ENCODE measurements at regions not wholly inside any gene's neighbourhood (a gene's known extent, or its start where the extent isn't known, plus 50 kb on each side); places are given as distances from the start of the nearest gene placed in this dataset.

DNA sequence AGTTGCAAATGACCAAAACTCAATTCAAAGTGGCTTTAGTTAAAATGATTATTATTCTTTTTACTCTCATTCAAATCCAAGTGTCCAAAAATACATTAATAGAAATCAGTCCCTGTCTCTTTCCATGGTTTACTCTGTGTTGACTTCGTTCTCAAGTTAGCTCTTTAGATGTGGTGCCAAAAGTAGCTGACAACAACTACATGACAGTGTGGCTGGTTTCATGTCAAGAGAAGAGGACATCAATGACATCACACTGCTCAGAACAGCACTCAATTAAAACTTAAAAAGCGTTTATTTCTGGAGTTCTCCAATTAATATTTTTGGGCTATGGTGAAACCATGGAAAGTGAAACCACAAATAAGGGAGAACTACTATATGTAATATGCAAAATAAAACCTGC, 1746.9 kb downstream of the LRRC4C start:
- H3K4me3 Mint-ChIP-seq, result no peak overlapping the region
- DNase-seq (ENCODE audit: low spot score in 2 of 2) (no peak), ATAC-seq (replicated peaks; ENCODE audit: extremely low read depth, poor library complexity, severe bottlenecking) (no peak)
- peaks cover 17% of the 10 kb centered on the region for H3K9me3 Mint-ChIP-seq
- no peaks in the 10 kb centered on the region for H3K36me3 Mint-ChIP-seq (ENCODE audit: insufficient read depth)
- H3K27me3 Mint-ChIP-seq, result no peaks in the 10 kb centered on the region
- no peaks in the 10 kb centered on the region for H3K4me1 Mint-ChIP-seq
- H3K27ac Mint-ChIP-seq (ENCODE audit: low read depth), result no peak overlapping the region

DNA sequence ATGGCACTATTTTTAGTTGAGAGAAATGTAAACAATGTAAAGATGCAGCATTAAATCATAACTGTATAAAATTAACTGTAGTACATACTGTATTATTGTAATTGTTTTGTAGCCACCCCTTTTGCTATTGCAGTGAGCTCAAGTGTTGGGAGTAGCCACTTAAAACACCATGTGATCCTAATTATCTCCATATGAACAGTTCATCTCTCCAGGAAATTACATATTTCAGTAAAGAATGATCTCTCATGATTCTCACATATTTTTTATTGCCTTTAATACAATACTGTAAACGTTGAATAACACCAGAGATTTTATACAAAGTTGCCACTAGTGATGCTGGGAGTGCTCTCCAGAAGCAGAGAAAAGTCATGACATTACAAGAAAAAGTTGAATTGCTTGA, 1768.6 kb downstream of the LRRC4C start:
- Mint-ChIP-seq H3K27me3 (no peaks in the 10 kb centered on the region), H3K4me3 (no peak overlapping the region), H3K36me3 (ENCODE audit: insufficient read depth) (no peaks in the 10 kb centered on the region), H3K4me1 (no peaks in the 10 kb centered on the region), H3K9me3 (peaks cover 6% of the 10 kb centered on the region), H3K27ac (ENCODE audit: low read depth) (no peak overlapping the region)
- ATAC-seq (replicated peaks; ENCODE audit: extremely low read depth, poor library complexity, severe bottlenecking) (no peak), DNase-seq (ENCODE audit: low spot score in 2 of 2) (no peak)

DNA sequence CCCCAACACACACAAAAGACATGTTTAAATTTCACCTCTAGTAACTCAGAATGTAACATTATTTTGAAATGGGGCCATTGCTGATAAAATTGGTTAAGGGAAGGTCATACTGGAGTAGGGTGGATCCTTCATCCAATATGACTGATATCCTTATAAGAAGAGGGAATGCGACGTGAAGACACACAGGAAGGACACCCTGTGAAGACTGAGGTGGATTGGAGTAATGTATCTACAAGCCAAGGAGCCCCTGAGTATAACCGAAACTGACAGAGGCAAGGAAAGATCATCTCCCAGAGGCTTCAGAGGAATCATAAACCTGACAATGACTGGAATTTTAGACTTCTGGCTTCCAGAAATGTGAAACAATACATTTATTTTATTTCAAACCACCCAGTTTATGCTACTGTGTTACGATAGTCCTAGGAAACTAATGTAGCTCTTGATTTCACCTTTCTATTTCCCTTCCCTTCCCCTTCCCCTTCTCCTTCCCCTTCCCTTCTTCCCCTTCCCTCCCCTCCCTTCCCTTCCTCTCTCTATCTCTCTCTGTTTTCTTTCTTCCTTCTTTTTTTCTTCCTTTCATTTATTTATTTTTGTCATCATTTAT, 1775.4 kb downstream of the LRRC4C start:
- no peaks in the 10 kb centered on the region for H3K27me3 Mint-ChIP-seq
- no peak overlapping the region for H3K4me3 Mint-ChIP-seq
- DNase-seq (ENCODE audit: low spot score in 2 of 2) (no peak), ATAC-seq (replicated peaks; ENCODE audit: extremely low read depth, poor library complexity, severe bottlenecking) (no peak)
- H3K4me1 Mint-ChIP-seq, result no peaks in the 10 kb centered on the region
- H3K9me3 Mint-ChIP-seq, result peaks cover 11% of the 10 kb centered on the region
- H3K36me3 Mint-ChIP-seq (ENCODE audit: insufficient read depth), result no peaks in the 10 kb centered on the region
- H3K27ac Mint-ChIP-seq (ENCODE audit: low read depth), result no peak overlapping the region

DNA sequence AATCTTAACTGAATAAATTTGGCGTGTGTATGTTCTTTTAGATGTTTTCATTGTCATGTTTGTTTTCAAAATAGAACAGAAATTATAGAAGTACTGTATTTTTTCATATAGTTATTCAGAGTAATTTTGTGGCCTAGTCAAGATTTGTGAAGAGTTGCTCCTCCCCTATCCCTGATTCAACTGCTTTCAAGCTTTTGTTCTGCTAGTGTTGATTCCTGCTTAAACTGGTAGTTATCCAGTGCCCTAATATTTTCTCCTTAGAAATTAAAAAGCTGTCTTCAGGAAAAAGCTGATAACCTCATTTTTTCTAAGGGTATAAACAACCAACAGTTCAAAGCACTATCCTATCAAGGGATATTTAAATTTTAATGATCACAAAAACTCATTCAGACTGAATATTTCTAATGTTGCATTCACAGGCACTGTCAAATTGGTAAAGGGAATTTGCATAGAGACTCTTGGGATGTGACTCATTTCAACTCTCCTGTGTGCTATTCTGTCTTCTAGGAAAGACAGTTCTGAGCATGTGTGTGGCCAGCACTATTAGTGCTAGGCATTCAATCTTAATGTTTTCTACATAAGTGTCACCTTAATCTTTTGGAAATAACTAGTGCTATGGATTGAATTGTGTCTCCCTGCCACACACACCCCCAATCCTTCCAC, 1776.0 kb downstream of the LRRC4C start:
- Mint-ChIP-seq H3K27me3 (no peaks in the 10 kb centered on the region), H3K4me3 (no peak overlapping the region), H3K27ac (ENCODE audit: low read depth) (no peak overlapping the region), H3K4me1 (no peaks in the 10 kb centered on the region), H3K36me3 (ENCODE audit: insufficient read depth) (no peaks in the 10 kb centered on the region), H3K9me3 (peaks cover 11% of the 10 kb centered on the region)
- ATAC-seq (replicated peaks; ENCODE audit: extremely low read depth, poor library complexity, severe bottlenecking) (no peak), DNase-seq (ENCODE audit: low spot score in 2 of 2) (no peak)

DNA sequence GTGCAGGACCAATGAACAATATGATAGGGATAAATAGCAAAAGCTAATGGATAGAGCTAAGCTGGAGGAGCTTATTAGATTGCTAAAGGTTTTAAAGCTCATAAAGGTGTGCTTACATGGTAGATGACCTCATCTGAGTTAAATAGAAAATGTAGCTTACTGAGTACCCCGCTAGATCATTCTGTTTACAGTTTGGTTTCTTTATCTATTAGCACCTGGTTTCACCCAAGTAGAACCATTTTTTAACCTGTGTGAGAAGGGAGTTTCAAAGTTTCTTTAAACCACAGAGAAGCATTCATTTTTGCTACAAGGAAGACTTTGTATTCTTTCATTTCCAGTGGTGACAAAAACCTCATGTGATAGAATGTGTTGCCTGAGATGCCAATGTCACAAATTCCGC, 1778.0 kb downstream of the LRRC4C start:
- no peaks in the 10 kb centered on the region for H3K4me1 Mint-ChIP-seq
- no peak overlapping the region for H3K4me3 Mint-ChIP-seq
- H3K36me3 Mint-ChIP-seq (ENCODE audit: insufficient read depth), result no peaks in the 10 kb centered on the region
- peaks cover 12% of the 10 kb centered on the region for H3K9me3 Mint-ChIP-seq
- DNase-seq (ENCODE audit: low spot score in 2 of 2) (no peak), ATAC-seq (replicated peaks; ENCODE audit: extremely low read depth, poor library complexity, severe bottlenecking) (no peak)
- H3K27ac Mint-ChIP-seq (ENCODE audit: low read depth), result no peak overlapping the region
- no peaks in the 10 kb centered on the region for H3K27me3 Mint-ChIP-seq

DNA sequence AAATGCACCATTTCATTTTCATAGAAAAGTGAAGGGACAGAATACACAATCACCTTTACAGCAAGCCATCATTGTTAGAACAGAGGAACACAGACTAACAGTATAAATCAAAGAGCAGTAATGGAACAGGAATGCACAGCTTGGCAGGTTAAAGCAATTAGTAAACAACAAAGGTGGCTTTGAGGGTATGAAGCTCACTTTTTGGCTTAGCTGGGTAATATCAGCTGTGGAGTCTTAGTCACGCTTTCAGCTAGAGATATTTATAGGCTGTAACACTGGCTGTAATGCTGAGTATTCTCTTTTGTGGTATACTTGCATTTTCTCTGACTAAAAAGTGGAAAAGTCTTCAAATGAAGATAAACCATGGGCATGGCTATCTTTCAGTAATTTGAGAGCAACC, 1780.5 kb downstream of the LRRC4C start:
- Mint-ChIP-seq H3K36me3 (ENCODE audit: insufficient read depth) (no peaks in the 10 kb centered on the region), H3K27me3 (no peaks in the 10 kb centered on the region), H3K27ac (ENCODE audit: low read depth) (no peak overlapping the region), H3K4me1 (no peaks in the 10 kb centered on the region), H3K9me3 (peaks cover 10% of the 10 kb centered on the region), H3K4me3 (no peak overlapping the region)
- ATAC-seq (replicated peaks; ENCODE audit: extremely low read depth, poor library complexity, severe bottlenecking) (no peak), DNase-seq (ENCODE audit: low spot score in 2 of 2) (no peak)

DNA sequence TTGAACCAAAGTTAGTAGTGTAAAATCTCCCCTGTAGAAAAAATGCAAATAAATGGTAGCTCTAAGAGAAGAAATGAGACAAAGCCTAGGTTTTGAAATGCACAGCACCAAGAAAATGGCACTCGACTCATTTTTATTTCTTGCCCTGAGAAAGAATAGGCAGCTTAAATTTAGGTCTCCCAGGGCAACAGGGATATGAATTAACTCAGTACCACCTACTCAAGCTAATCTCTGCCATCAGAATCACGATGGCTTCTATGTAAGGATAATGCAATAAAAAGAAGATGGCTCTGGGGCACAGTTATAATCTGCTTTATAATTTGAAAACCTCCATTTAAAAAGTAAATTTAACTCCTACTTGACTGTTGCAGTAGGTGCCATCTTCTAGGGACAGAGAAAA, 1784.3 kb downstream of the LRRC4C start:
- DNase-seq (ENCODE audit: low spot score in 2 of 2) (no peak), ATAC-seq (replicated peaks; ENCODE audit: extremely low read depth, poor library complexity, severe bottlenecking) (no peak)
- Mint-ChIP-seq H3K4me1 (no peaks in the 10 kb centered on the region), H3K27me3 (no peaks in the 10 kb centered on the region), H3K4me3 (no peak overlapping the region), H3K27ac (ENCODE audit: low read depth) (no peak overlapping the region), H3K9me3 (peaks cover 17% of the 10 kb centered on the region), H3K36me3 (ENCODE audit: insufficient read depth) (no peaks in the 10 kb centered on the region)

DNA sequence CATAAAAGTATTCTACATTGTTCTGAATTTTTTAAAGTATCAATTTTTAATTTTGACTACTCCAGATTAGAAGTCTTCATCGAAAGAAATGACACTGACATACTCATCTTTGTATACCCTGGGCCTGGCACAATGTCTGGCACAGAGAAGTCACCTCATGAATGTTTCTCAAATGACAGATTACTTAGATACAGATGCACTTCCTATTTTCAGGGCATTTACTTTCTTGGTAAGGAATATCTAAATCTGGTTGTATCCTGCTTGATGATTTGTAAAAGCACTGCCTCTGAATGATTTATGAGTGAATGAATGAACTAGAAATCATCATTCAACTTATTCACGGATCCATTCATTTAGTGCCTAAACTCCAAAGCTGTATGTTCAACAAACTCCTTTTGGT, 1784.7 kb downstream of the LRRC4C start:
- no peak overlapping the region for H3K27ac Mint-ChIP-seq (ENCODE audit: low read depth)
- no peak overlapping the region for H3K4me3 Mint-ChIP-seq
- no peak for DNase-seq (ENCODE audit: low spot score in 2 of 2)
- H3K27me3 Mint-ChIP-seq, result no peaks in the 10 kb centered on the region
- H3K4me1 Mint-ChIP-seq, result no peaks in the 10 kb centered on the region
- no peaks in the 10 kb centered on the region for H3K36me3 Mint-ChIP-seq (ENCODE audit: insufficient read depth)
- peaks cover 17% of the 10 kb centered on the region for H3K9me3 Mint-ChIP-seq
- ATAC-seq (replicated peaks; ENCODE audit: extremely low read depth, poor library complexity, severe bottlenecking), result no peak

DNA sequence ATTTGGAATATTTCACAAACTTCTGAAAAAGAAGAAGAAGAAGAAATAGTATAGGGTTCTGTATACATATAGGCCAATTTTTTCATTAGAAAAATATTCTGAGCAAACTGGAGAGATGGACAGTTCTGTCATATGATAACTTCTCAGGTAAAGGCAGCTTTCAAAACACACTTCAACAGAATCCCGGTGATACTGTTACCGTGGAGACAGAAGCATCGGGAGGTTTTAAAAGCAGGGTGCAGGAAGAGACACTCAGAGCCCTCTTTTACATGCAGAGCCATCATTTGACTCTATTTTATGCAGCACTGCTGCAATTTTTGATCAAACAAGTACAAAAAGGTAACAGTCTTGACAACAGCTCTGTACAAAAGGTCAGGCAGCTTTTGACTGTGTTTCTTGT, 1785.4 kb downstream of the LRRC4C start:
- H3K4me3 Mint-ChIP-seq, result no peak overlapping the region
- peaks cover 17% of the 10 kb centered on the region for H3K9me3 Mint-ChIP-seq
- H3K27ac Mint-ChIP-seq (ENCODE audit: low read depth), result no peak overlapping the region
- ATAC-seq (replicated peaks; ENCODE audit: extremely low read depth, poor library complexity, severe bottlenecking), result no peak
- no peaks in the 10 kb centered on the region for H3K36me3 Mint-ChIP-seq (ENCODE audit: insufficient read depth)
- no peaks in the 10 kb centered on the region for H3K27me3 Mint-ChIP-seq
- H3K4me1 Mint-ChIP-seq, result no peaks in the 10 kb centered on the region
- DNase-seq (ENCODE audit: low spot score in 2 of 2), result no peak

DNA sequence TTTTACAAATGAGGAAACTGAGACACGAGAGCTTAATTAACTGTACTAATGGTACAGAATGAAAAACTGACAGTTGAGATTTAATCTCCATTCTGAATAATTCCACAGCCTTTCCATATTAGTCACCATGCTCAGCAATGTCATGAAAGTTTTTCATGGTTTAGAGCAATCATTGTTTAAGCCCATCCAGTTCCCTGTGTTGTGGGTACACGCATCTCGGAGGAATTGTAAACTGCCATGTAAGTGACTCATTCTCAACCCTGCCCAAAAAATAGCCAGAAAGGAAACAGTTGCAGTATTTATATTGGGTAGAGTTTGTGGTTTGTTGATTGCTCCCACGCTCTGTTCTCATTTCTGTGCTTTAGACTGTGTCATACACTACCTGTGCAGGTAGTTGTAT, 1790.8 kb downstream of the LRRC4C start:
- ATAC-seq (replicated peaks; ENCODE audit: extremely low read depth, poor library complexity, severe bottlenecking) (no peak), DNase-seq (ENCODE audit: low spot score in 2 of 2) (no peak)
- no peak overlapping the region for H3K27ac Mint-ChIP-seq (ENCODE audit: low read depth)
- H3K27me3 Mint-ChIP-seq, result no peaks in the 10 kb centered on the region
- no peaks in the 10 kb centered on the region for H3K4me1 Mint-ChIP-seq
- H3K4me3 Mint-ChIP-seq, result no peak overlapping the region
- no peaks in the 10 kb centered on the region for H3K36me3 Mint-ChIP-seq (ENCODE audit: insufficient read depth)
- H3K9me3 Mint-ChIP-seq, result peaks cover 21% of the 10 kb centered on the region

DNA sequence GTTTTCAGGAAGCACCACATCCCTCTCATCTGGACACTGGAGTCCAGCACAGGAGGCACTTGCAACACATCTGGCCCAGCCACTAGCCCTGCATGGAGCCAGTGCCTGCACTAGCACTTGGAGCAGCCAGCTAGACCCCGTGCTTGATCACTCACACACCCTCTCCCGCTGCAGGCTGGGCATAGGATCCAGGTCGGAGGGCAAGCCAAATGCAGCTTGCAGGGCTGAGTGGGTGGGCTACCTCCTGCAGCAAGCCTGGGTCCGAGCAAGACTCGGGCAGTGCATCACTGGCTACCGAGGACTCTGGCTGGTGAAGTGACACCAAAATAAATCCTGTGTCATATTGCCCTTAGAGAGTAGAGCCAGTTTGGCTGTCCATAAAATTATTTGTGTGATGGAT, 1795.4 kb downstream of the LRRC4C start:
- Mint-ChIP-seq H3K27ac (ENCODE audit: low read depth) (no peak overlapping the region), H3K4me1 (no peaks in the 10 kb centered on the region), H3K9me3 (peaks cover 17% of the 10 kb centered on the region), H3K27me3 (no peaks in the 10 kb centered on the region), H3K4me3 (no peak overlapping the region), H3K36me3 (ENCODE audit: insufficient read depth) (no peaks in the 10 kb centered on the region)
- ATAC-seq (replicated peaks; ENCODE audit: extremely low read depth, poor library complexity, severe bottlenecking), result no peak
- DNase-seq (ENCODE audit: low spot score in 2 of 2), result no peak

DNA sequence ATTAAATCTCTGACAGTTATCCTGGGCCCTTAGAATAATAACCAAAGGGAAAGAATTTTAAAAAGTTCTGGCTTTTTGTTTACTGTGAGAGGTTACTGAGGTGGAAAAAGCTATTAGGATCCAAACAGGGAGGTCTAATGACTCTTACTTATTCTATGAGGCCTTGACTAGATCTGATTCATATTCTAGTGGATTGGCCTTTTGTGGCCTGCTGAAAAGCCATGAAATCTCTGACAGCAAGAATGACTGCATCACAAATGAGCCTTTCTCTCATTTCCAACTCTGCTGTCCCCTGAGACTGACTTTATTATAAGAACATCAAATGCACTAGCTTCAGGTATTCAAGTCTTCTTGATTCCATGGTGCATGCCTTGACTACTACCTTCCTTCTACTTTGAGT, 1797.6 kb downstream of the LRRC4C start:
- no peak for ATAC-seq (replicated peaks; ENCODE audit: extremely low read depth, poor library complexity, severe bottlenecking)
- no peak overlapping the region for H3K4me3 Mint-ChIP-seq
- no peak overlapping the region for H3K27ac Mint-ChIP-seq (ENCODE audit: low read depth)
- peaks cover 17% of the 10 kb centered on the region for H3K9me3 Mint-ChIP-seq
- no peak for DNase-seq (ENCODE audit: low spot score in 2 of 2)
- H3K27me3 Mint-ChIP-seq, result no peaks in the 10 kb centered on the region
- no peaks in the 10 kb centered on the region for H3K4me1 Mint-ChIP-seq
- no peaks in the 10 kb centered on the region for H3K36me3 Mint-ChIP-seq (ENCODE audit: insufficient read depth)

DNA sequence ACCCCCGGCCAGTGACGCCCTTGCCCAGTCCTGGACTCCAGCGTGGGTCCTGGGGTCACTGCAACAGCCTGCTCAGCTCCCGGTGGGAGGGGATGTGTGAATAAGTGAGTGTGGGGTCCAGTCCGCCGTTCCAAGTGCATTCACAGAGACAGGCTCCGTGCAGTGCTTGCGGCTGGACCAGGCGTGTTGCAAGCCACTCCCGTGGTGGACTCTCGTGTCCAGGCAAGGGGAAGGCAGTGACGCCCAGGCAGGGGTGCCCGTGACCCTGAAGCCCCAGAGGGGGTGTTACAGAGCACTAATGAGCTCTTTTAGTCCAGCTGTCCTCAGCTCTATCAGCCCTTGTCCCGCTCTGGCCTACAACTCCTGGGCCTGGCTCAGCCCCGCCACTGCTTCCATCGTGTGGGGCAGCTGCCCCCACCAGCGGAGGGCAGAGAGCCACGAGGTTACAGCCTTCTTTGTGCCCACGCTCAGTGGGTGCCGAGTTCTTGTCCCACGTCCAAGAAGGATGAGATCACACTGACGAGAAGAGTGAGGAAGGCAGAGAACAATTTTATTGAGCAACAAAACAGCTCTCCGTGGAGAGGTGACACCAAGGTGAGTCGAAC, 1807.5 kb downstream of the LRRC4C start:
- Mint-ChIP-seq H3K4me1 (no peaks in the 10 kb centered on the region), H3K4me3 (no peak overlapping the region), H3K27me3 (no peaks in the 10 kb centered on the region), H3K36me3 (ENCODE audit: insufficient read depth) (no peaks in the 10 kb centered on the region), H3K9me3 (no peaks in the 10 kb centered on the region), H3K27ac (ENCODE audit: low read depth) (no peak overlapping the region)
- DNase-seq (ENCODE audit: low spot score in 2 of 2) (no peak), ATAC-seq (replicated peaks; ENCODE audit: extremely low read depth, poor library complexity, severe bottlenecking) (no peak)

Measured in central memory CD8-positive, alpha-beta T cell (primary cell).